HUES64 (cell line): ENCODE measurements at regions not wholly inside any gene's neighbourhood (a gene's known extent, or its start where the extent isn't known, plus 50 kb on each side); places are given as distances from the start of the nearest gene placed in this dataset.

Source experiments
- H3K27ac ChIP-seq: 2 replicates; pipeline ENCODE4 v1.7.0; 2013; ENCODE audit warnings: low read depth, low read length, inconsistent platforms
- H3K27me3 ChIP-seq: 2 replicates; pipeline ENCODE4 v1.6.1; 2013; ENCODE audit warnings: mild to moderate bottlenecking, low read length; ENCODE audit not compliant: insufficient read depth
- H3K36me3 ChIP-seq: 2 replicates; pipeline ENCODE4 v1.6.1; 2013; ENCODE audit warnings: mild to moderate bottlenecking, low read length; ENCODE audit not compliant: insufficient read depth
- H3K4me1 ChIP-seq: 2 replicates; pipeline ENCODE4 v1.6.1; 2013; ENCODE audit warnings: mild to moderate bottlenecking, low read length, moderate library complexity; ENCODE audit not compliant: insufficient read depth
- H3K4me3 ChIP-seq: 2 replicates; pipeline ENCODE4 v1.5.1; 2013; ENCODE audit warnings: mild to moderate bottlenecking, low read length, moderate library complexity
- H3K9ac ChIP-seq: 2 replicates; pipeline ENCODE4 v1.6.1; 2013; ENCODE audit warnings: mild to moderate bottlenecking, low read depth, low read length
- H3K9me3 ChIP-seq: 2 replicates; pipeline ENCODE4 v1.6.1; 2013; ENCODE audit warnings: low read depth, low read length; ENCODE audit not compliant: insufficient read depth
- WGBS: fragments of 150-250, 120-280 bp; methylation state at CpG from one replicate; pipeline ENCODE4 v1.1.7; 2013; ENCODE audit warnings: missing lambda C conversion rate; 5-methylcytosine and 5-hydroxymethylcytosine counted together

DNA sequence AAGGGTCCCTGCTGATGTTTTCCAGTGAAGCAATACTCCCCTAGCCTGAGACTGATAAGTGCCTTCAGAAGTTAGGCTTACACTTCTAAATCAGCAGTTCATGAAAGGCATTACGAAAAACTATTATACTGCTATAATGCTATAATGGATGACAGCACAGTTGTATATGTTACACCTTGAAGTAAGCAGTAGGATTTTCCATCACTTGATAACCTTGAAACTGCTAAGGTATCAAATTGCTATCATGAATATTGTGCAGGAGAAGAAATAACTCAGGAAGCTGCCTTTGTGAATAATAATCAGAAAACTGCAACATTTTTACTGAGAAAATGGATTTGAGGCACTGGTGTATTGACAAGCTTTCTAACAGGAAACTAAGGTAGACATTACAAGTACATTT lies 142.3 kb downstream of the HNMT start:
- Histone ChIP-seq H3K9ac (no peak overlapping the region), H3K27me3 (no peaks in the 10 kb centered on the region), H3K36me3 (no peaks in the 10 kb centered on the region), H3K27ac (no peak overlapping the region), H3K9me3 (no peaks in the 10 kb centered on the region; the same call in 1 of the 2 replicates), H3K4me1 (peaks cover 8% of the 10 kb centered on the region; the same call in 1 of the 2 replicates), H3K4me3 (no peak overlapping the region)
- WGBS: no CpG with 5 or more reads among the region's 1 CpG

- Histone ChIP-seq H3K9ac (no peak overlapping the region), H3K27ac (no peak overlapping the region), H3K4me1 (peaks cover 8% of the 10 kb centered on the region; the same call in 1 of the 2 replicates), H3K36me3 (no peaks in the 10 kb centered on the region), H3K27me3 (no peaks in the 10 kb centered on the region), H3K9me3 (no peaks in the 10 kb centered on the region; the same call in 1 of the 2 replicates), H3K4me3 (no peak overlapping the region)
- 91% methylated on average over 4 of the region's 4 CpGs for WGBS
Measured at GRCh38 chr2:138107288-138107687, 143.0 kb downstream of the HNMT start.

- H3K36me3 ChIP-seq: no peaks in the 10 kb centered on the region
- H3K9me3 ChIP-seq: peaks cover 15% of the 10 kb centered on the region; the same call in 1 of the 2 replicates
- peaks cover 8% of the 10 kb centered on the region; the same call in 1 of the 2 replicates for H3K4me1 ChIP-seq
- no peak overlapping the region for H3K9ac ChIP-seq
- no peak overlapping the region for H3K27ac ChIP-seq
- 87% methylated on average over 2 of the region's 2 CpGs for WGBS
- H3K4me3 ChIP-seq: no peak overlapping the region
- no peaks in the 10 kb centered on the region for H3K27me3 ChIP-seq
Measured at GRCh38 chr2:138110453-138111083, 146.3 kb downstream of the HNMT start.

DNA sequence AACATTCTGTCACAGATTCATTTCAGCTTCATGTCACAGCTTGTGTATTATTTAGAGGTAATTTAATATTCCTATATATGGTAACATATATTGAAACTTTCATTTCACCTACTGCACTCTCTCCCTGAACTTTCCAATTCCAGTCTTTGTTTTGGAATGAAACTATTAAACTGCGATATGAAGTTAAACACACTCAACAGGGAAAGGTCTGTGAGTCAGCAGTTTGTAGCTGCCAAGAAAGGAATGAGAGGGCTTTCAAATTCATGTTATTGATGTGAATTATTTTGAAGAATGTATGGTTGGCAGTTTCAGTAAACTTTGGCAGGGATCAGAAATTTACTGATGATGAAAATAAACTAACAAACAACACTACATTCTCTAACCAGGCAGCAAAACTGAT lies 148.3 kb downstream of the HNMT start:
- Histone ChIP-seq H3K27ac (no peak overlapping the region), H3K36me3 (no peaks in the 10 kb centered on the region), H3K4me1 (no peaks in the 10 kb centered on the region), H3K4me3 (no peak overlapping the region), H3K9me3 (peaks cover 15% of the 10 kb centered on the region; the same call in 1 of the 2 replicates), H3K27me3 (no peaks in the 10 kb centered on the region), H3K9ac (no peak overlapping the region)
- WGBS: 95% methylated on average over 1 of the region's 1 CpG

DNA sequence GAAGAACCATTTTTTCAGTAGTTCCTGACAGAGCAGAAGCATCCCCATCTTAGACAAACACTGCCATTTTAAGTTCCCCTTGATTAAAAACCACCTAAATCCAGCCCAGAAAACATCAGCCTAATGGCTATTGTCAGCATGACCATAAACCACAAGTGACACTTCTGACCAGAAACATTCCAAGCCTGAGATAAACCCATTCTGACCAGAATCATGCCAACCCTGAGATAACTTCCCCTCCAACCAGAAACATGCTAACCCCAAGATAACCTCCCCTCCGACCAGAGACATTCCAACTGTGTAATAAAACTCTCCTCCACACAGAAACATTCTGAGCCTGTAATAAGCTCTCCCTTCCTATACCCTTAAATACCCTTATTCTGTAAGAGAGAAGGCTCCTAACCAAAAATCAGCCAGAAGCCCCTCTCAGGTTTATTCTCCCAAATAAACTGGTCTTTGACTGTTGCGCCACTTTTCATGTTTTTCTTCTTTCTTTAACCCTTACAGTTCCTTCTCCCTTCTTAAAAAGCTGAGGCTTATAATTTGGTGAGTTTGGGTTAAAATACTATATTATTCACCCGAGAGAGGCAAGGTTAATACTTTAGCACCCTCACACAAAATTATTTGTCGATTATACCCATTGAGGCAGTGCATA lies 149.7 kb downstream of the HNMT start:
- Histone ChIP-seq H3K4me1 (no peaks in the 10 kb centered on the region), H3K4me3 (no peak overlapping the region)
- WGBS: 94% methylated on average over 4 of the region's 4 CpGs

GRCh38 chr2:138115666-138116065 lies 151.4 kb downstream of the HNMT start:
- peaks cover 15% of the 10 kb centered on the region; the same call in 1 of the 2 replicates for H3K9me3 ChIP-seq
- H3K27ac ChIP-seq: no peak overlapping the region
- H3K4me1 ChIP-seq: no peaks in the 10 kb centered on the region
- no peaks in the 10 kb centered on the region for H3K36me3 ChIP-seq
- H3K9ac ChIP-seq: no peak overlapping the region
- no peak overlapping the region for H3K4me3 ChIP-seq
- H3K27me3 ChIP-seq: no peaks in the 10 kb centered on the region

More for the DNA sequence above, 149.7 kb downstream of the HNMT start:
- Histone ChIP-seq H3K9ac (no peak overlapping the region), H3K27ac (no peak overlapping the region), H3K9me3 (peaks cover 15% of the 10 kb centered on the region; the same call in 1 of the 2 replicates), H3K36me3 (no peaks in the 10 kb centered on the region), H3K27me3 (no peaks in the 10 kb centered on the region)

- no peaks in the 10 kb centered on the region for H3K4me1 ChIP-seq
- 96% methylated on average over 3 of the region's 4 CpGs for WGBS
- H3K36me3 ChIP-seq: no peaks in the 10 kb centered on the region
- H3K9ac ChIP-seq: no peak overlapping the region
- H3K27ac ChIP-seq: no peak overlapping the region
- H3K27me3 ChIP-seq: no peaks in the 10 kb centered on the region
- H3K4me3 ChIP-seq: no peak overlapping the region
- H3K9me3 ChIP-seq: peaks cover 15% of the 10 kb centered on the region; the same call in 1 of the 2 replicates
Measured at GRCh38 chr2:138116456-138116855, 152.2 kb downstream of the HNMT start.

DNA sequence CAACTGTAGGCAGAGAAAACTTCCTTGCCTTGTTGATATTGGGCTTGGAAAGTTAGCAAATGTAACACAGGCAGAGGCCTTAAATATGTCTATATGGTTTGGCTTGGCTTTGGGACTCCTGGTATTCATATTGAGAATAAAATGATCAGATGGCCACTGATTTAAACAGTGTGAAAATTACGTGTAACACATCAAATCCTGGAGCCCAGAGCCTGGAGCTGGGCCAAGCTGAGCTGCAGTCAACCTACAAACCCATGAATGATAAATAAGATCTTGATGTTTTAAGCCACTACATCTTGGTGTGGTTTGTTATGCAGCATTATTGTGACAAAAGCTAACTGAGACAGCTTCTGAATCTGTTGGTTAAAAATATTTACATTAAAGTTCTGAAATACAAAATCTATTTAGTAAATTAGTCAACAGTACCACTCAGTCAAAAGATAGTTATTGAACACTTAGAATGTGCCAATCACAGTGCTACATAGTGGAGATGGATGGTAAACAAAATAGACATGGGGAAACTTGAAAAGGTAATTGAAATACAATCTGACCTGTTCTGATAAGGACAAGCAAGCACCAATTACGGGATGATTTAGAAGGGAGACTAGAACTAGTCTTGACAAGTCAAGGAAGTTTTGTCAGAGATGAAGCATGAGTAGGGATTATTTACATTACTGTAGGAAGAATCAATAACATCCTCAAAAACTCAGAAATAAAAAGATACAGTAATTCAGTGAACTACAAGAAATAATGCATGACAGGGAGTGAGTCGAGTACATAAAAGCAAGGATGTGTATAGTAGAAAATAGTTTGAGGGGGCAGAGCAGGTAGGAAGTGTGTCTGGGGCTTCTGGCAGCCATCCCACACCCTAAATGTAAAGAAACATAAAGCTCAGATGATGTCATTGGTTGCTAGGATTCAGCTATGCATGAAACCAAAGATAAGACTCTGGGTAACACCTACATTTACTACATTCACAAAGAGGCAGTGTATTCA lies 157.7 kb downstream of the HNMT start:
- 88% methylated on average over 3 of the region's 3 CpGs for WGBS
- Histone ChIP-seq H3K9me3 (no peaks in the 10 kb centered on the region), H3K4me3 (no peak overlapping the region), H3K4me1 (peaks cover 28% of the 10 kb centered on the region), H3K36me3 (no peaks in the 10 kb centered on the region), H3K9ac (no peak overlapping the region), H3K27ac (no peak overlapping the region), H3K27me3 (no peaks in the 10 kb centered on the region)

GRCh38 chr2:138122891-138123290 lies 158.6 kb downstream of the HNMT start:
- H3K9me3 ChIP-seq: no peaks in the 10 kb centered on the region
- H3K9ac ChIP-seq: no peak overlapping the region
- H3K4me1 ChIP-seq: peaks cover 28% of the 10 kb centered on the region
- 87% methylated on average over 1 of the region's 1 CpG for WGBS
- H3K27ac ChIP-seq: no peak overlapping the region
- H3K4me3 ChIP-seq: no peak overlapping the region
- no peaks in the 10 kb centered on the region for H3K27me3 ChIP-seq
- H3K36me3 ChIP-seq: no peaks in the 10 kb centered on the region

- H3K4me3 ChIP-seq: no peak overlapping the region
- H3K27ac ChIP-seq: no peak overlapping the region
- H3K9me3 ChIP-seq: no peaks in the 10 kb centered on the region
Measured at GRCh38 chr2:138123741-138124140, 159.5 kb downstream of the HNMT start.

DNA sequence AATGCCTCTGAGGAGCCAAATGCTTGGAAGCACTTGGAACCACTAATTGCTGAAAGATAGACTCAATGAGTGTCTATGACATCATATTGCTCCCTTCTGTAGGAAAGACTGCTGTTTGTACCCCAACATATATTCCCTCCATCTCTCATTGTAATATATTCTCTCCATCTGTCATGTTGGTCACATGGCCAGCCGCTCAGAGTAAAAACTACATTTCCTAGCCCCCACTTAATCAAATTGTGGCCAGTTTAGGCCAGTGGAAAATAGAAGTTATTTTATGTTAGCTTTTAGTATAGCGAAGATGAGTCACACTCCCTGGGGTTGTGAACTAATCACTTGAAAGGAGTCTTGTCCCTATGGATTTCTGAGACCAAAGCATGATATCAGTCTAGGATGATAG lies 160.2 kb downstream of the HNMT start:
- WGBS: 78% methylated on average over 2 of the region's 2 CpGs
- H3K27ac ChIP-seq: no peak overlapping the region
- H3K9ac ChIP-seq: no peak overlapping the region

More at GRCh38 chr2:138123741-138124140, 159.5 kb downstream of the HNMT start:
- H3K36me3 ChIP-seq: no peaks in the 10 kb centered on the region
- H3K4me1 ChIP-seq: peaks cover 28% of the 10 kb centered on the region
- H3K27me3 ChIP-seq: no peaks in the 10 kb centered on the region
- H3K9ac ChIP-seq: no peak overlapping the region

More for the DNA sequence above, 160.2 kb downstream of the HNMT start:
- Histone ChIP-seq H3K36me3 (no peaks in the 10 kb centered on the region), H3K4me1 (peaks cover 28% of the 10 kb centered on the region), H3K4me3 (no peak overlapping the region), H3K27me3 (no peaks in the 10 kb centered on the region), H3K9me3 (no peaks in the 10 kb centered on the region)
